ENCODE measurements at regions not wholly inside any gene's neighbourhood (a gene's known extent, or its start where the extent isn't known, plus 50 kb on each side); places are given as distances from the start of the nearest gene placed in this dataset.
A peak's percentile ranks its signal among the peaks of the same experiment; 100 is the strongest.

- intact Hi-C loops (cut with DNase I): no loop called here
- no peak for DNase-seq
Observed at GRCh38 chr5:109479260-109479860, 69.6 kb upstream of the PJA2 start.

GRCh38 chr5:109478830-109479229 lies 69.1 kb upstream of the PJA2 start:
- DNase-seq: no peak
- intact Hi-C loops (cut with DNase I): no loop called here

- no peak for DNase-seq
- intact Hi-C loops (cut with DNase I): no loop called here
Observed at GRCh38 chr5:109476292-109476691, 66.5 kb upstream of the PJA2 start.

- intact Hi-C loops (cut with DNase I): loop anchor here (5.0 kb wide), 1 partner anchor 222 kb away; no protein-coding TSS in a partner anchor
Observed at GRCh38 chr5:109469896-109470662, 60.3 kb upstream of the PJA2 start.

GRCh38 chr5:109468737-109469420 lies 59.1 kb upstream of the PJA2 start:
- peak; percentile 54 to 96 (median 88) for DNase-seq
- intact Hi-C loops (cut with DNase I): no loop called here

More at GRCh38 chr5:109469896-109470662, 60.3 kb upstream of the PJA2 start:
- DNase-seq: no peak

GRCh38 chr5:109468288-109468676 lies 58.5 kb upstream of the PJA2 start:
- no peak for DNase-seq
- intact Hi-C loops (cut with DNase I): no loop called here

GRCh38 chr5:109467058-109467457 lies 57.3 kb upstream of the PJA2 start:
- intact Hi-C loops (cut with DNase I): no loop called here
- no peak for DNase-seq
